Stimulated activated CD8-positive, alpha-beta memory T cell treated with anti-CD3 and anti-CD28 coated beads, Interleukin-15, amount 100 ng/mL, for 1 hour (primary cell): ENCODE measurements at regions not wholly inside any gene's neighbourhood (a gene's known extent, or its start where the extent isn't known, plus 50 kb on each side); places are given as distances from the start of the nearest gene placed in this dataset.
"Not testable (repeated sequence)": the region's sequence is repeated elsewhere in the genome, so short reads cannot be mapped to it uniquely, and the experiment has no call there.

Experiments
- DNase-seq: peaks from one replicate; pipeline ENCODE4 v3.0.0-alpha.2; 2020; ENCODE audit warnings: low read depth

DNA sequence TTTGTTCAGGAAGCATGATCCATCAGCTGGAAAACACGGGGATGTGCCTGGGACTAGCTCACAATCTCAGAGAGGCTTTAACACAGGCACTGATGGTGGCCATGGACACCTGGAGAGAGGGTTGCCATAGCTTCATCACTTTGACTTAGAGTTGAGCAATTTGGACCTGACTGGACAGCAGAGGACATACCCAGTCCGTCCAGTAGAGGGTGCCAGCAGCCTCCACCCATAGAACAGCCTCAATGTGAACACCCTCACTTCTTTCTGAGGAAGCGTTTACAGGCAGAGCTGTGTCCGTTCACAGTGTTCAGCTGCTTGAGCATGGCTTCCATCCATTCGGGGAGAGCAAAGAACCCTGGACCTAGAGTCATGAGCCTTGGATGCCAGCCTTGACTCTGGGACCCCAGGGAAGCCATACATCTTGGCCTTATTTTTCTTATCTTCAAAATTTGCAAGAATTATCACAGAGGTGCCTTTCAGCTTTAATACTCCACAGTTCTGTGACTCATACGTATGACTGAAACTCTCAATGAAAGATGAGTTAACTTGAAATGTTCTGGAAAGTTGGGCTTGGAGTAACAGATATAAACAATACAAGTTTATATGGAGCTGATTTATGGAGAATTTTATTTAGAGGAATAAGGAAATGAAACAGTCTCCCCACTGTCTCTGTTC, 302.9 kb upstream of the PODXL start:
- DNase-seq: peak; percentile 4

DNA sequence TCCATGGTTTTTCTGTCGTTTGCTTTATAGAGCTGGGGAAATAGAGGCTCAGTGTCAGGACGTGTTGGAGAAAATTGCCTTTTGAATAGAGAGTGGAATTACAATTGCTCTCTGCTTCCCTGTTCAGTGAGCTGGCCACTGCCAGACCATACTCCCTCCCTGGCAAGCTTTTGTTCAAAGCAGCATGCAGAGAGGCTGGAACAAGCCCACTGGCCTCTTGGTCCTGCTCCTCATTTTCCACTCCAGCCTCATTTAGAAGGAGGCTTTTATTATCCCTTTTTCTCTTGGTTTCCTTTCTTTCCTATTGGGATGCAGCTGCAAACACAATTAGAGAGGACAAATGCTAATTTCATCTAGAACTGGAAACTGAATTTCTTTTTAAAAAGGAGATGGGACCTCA, 302.2 kb upstream of the PODXL start:
- DNase-seq: no peak

DNA sequence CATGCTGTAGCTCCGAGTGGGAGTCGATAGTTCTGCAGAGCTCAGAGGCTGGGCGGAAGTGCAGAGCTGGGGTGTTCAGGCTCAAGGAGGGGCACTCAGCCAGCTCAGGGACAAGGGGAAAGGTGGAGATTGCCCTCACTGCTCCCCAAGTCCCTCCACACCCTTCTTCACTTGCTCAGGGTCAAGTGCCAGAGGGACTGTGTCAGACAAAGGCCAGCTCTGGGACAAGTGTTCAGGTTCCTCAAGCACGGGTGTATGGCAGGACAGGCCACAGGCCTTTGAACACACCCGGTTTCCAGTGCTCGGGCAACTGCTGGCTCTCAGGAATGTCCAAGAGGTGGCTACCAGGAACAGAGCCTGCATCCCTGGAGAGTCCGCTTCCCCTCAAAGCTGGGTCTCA, 293.0 kb upstream of the PODXL start:
- DNase-seq: no peak

DNA sequence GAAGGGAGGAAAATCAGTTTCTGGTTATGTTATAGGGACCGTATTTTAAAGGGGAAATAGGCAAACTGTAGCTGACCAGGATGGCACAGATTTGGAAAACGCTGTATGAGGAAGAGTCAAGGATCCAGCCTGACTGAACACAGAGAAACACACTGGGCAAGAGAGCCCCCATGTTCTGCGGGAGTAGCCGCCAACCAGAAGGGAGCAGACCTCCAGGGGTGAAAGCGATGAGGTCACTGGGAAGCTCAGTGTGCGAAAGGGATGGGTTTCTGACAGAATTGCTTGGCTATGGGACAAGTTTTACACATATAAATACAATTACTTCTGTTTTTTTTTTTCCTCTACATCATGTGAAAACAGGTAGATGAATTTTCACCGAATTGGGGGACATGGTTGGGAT, 291.6 kb upstream of the PODXL start:
- no peak for DNase-seq

DNA sequence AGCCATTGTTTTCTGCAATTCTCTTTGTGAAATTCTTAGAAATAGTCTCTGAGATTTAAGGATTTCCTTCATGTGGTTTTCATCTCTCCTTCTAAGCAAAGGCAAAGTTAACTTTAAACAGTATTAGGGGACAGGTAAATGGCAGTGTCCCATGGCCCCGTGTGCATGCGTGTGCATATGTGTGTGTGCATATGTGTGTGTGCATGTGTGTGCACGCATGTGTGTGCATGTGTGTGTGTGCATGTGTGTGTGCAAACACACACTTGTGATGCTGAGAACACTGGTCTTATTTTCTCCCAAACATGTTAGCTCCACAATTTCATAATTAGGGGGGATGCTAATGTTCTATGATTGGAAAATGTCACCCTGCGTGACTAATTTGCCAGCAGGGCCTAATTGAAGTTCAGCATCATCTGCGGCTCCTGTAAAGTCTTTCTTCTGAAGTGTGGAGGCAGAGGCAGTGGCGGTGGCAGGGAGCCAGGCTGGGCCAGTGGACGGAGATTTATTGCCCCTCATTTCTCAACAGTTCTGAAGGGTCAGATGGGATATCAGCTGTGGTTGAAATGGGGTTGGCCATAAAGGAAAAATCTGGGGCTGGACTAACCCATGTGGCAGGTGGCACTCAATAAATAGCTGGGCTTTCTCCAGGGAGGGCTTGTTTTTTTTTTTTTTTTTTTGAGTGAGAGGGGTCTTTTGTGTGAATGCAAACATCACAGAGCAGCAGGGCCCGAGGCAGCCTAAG, 289.3 kb upstream of the PODXL start:
- no peak for DNase-seq

DNA sequence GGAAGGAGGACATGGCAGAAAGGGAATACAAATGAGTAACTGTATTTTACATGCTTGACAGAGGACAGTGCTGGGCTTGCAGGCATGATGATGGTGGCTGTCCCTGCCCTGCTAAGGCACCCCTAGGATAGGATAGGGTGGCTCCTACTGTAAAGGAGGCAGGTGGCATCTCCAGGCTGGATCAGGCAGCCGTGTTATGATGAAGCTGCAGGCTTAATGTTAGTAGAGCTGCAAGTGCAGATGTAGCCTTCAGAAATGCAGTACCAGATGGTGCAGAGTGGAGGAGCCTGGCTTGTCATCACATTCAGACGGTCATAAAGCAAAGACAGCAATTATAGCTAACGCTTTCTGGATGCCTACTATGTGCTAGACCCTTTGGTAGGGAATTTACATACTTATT, 287.9 kb upstream of the PODXL start:
- no peak for DNase-seq

DNA sequence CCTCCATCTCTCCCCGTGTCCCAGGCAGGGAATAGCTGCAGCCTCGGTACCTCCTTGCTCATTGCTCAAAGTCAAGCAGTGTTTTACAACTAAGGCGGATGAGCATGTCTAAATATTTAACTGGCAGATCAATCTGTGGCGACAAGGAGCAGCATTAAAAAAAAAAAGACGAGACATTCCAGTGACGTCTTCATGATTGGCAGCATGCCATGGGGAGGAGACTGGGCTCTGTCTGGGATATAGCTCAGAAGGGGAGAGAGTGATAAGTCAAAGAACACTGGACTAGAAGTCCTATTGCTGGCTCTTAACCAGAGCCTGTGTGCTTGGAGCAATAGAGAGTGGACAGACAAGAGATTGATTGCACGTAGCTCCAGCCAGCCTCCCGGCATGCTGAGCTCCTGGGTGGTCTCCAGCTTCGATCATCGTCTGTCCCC, 287.5 kb upstream of the PODXL start:
- no peak for DNase-seq

DNA sequence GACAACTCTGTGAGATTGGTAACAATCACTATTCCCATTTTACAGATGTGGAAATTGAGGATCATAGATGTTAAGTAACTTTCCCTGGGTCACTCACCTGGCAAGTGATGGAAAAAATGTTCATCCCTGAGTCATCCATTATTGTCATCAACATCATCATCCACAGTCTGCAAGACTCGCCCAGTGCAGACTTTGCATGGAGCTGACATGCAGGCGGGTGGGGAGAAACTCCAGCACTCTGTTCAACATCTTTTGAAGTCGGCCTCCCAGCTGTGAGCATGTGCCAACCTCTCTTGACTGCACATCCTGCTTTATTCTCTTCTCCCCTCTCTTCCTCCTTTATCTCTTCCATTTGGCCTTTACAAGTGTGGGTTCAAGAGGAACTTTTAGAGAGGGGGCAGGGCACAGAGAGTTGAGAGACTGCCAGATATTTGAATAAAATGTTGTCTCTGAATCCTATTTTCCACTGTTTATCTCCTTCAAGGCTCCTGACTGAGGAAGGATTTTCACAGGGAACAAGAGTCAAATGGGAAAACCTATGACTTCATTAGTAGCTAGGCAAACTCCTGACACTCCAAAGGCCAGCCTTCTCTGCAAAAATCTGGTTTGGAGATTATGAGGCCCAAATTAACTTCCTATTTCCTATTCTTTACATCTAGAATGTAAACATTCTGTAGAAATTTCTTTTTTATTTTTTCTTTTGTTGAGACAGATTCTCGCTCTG, 283.7 kb upstream of the PODXL start:
- DNase-seq: no peak

DNA sequence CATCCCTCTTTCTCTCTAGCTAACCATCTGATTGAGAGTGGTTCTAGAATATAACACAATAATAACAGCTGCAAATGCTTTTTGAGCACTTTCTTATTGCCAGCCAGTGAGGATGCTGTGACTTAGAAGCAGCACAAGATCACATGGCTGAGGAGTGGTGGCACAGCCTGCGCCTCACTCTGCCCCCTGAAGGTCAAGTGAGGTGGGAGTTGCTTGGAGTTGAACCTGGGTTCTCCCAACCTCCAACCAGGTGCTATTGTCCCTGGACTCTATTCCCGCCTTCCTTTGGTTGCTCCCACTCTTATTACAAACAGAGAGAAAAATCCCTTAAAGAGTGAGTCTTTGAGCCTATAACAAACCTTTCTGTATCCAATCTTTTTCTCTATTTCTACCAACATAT, 280.3 kb upstream of the PODXL start:
- no peak for DNase-seq

DNA sequence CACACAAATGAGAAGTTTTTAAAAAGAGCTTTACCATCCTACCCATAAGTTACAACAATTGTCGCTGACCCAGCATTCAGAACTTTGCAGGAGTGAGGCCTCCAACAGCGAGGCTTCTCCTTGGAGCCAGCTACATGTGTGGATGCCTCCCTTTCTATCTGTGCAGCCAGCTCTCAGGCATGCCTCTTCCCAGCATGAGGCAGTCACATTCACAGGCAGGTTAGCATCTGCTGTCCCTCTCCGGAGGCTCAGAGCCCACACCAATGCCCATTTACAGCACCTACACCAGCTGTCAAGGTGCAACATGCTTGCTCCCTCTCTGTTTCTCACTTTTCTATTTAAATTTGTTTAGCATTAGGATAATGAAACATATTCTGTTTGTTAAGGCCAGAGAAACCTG, 278.7 kb upstream of the PODXL start:
- DNase-seq: no peak

DNA sequence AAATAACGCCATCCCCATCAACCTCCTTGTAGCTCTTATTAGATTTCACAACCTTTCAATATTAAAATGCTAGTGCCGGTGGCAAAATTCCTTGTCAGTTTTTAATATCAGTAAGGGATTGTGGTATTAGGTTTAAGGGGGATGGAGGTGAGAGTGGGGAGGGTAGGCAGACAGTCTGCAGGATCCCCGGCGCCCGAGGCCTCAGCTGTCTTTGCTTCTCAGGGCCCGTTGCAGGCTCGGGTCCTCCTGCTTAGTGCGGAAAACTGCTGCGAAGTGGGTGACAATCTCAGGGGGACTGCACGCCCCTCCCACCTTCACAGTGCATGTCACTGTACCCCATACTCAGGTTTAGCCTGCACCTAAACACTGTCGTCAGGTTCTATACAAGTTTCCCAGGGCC, 274.3 kb upstream of the PODXL start:
- DNase-seq: no peak

DNA sequence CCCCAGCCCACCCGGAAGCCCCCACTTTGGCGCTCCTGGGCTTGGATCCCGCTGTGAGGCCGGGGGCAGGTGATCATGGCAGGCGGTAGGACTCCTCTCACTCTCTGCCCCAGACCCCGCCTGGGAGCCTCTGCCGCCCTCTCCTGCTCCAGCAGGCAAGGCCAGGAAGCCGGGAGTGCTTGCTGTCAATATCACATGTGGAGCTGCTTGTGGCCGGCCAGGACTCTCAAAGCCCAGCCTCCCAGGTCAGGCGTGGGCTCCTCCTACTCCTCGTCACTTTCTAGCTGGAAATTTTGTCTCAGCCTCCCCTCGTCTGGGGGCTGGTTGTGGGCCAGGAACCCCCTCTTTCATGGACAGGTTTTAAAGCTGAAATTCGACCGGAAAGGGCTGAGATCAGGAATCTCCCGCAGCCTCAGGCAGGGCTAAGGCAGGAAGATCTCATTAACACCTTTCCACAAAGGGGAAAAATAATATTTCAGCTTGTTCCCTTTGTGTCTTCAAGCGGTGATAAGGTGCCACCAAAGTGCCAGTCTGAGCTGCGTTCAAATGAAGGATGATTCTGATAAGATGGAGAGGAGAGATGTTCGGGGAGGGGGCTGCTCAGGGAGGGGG, 273.6 kb upstream of the PODXL start:
- no peak for DNase-seq

DNA sequence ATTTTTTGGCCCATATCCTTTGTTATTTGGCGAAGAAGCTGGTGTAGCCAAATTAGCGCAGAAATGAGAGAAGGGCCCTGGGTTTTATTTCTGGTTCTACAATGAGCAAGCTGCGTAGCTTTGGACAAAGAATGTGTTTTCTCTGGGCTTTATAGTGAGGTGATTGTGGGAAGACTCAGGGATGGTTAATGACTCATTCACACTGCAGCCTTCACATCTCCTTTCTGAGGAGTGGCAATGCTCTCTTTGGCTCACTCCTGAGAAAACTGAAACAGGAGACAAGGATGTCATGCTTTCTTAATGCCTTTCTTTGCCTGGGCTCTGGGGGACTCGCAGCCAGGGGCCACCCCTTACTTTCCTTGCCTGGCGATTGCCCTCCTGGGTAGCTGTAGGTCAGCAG, 271.0 kb upstream of the PODXL start:
- DNase-seq: no peak

DNA sequence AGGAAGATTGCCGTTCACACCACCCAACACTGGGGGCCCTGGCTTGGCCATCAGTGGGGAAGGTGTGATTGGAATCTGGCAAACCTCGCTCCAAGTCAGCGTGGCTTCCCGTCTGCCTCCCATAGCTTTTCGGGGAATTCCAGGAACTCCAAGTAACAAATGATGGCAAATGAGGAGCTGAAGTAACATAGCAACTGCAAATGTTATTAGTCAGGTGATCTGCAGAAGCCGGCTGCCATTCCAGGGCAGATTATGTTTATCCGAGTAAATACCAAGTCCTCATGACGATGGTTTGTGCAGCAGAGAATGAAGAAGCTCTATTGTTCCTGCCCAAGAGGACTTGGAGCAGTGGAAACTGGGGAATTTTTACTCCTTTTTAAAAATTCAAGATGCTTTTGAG, 270.5 kb upstream of the PODXL start:
- no peak for DNase-seq

DNA sequence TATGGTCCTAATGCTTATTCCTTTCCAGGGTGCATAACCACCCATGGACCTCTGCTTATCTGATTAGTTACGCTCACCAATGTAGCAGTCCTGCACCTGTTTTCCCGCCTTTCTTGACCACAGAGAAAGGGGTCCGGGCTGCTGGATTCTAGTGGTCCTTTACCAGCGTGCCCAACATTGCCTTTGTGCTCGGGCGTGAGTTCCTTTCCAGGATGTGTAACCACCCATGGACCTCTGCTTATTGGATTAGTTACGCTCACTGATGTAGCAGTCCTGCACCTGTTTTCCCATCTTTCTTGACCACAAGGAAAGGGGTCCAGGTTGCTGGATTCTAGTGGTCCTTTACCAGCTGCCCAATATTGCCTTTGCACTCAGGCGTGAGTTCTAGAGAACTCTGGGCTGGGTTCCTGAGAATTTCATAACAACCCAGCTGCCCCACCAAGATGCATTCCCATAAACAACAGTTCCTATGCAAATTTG, 267.6 kb upstream of the PODXL start:
- DNase-seq: not testable (repeated sequence)

DNA sequence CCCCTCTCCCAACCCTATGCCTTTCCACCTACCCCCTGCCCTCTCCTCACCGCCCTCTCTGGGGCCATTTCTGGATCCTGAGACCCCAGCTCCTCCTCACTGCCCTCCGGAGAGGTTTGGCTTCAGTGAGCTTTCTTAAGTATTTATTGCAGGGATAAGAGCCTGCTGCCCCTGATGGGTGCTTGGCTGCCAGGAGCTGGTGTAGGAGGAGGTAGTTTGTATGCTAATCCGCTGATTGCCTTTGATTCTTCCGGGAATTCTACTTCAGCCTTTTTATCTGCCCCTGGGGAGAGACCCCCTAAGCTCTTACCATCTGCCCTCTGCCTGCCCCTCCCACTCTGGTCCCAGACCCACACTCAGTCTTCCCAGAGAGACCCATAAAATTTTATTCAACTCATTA, 263.5 kb upstream of the PODXL start:
- no peak for DNase-seq

DNA sequence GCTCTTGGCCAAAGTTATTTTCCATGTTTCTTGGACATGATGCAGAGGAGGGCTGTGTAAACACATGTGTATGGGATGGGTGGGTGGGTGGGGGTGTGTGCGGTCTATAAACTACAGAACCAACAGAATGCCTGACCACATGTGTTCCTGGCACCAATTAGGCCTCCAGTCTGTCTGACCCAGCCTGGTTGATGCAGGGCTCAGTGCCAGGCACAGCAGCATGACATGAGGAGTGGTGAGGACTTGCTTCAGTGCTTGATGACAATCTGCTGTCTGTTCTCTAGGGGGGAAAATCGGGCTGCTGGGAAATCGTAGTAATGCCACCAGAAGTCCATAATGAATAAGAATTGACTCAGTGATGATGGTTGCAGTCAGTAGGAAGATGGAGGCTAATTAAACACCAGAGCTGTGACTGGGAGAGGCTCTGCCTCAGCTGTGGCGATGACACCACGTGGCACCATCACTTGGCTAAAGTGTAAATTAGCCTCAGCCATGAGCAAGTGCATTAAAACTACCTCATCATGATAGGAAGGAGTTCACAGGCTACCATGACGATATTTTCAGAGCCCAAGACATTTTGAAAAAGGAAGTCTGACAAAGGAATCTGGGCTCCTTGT, 260.1 kb upstream of the PODXL start:
- DNase-seq: no peak

DNA sequence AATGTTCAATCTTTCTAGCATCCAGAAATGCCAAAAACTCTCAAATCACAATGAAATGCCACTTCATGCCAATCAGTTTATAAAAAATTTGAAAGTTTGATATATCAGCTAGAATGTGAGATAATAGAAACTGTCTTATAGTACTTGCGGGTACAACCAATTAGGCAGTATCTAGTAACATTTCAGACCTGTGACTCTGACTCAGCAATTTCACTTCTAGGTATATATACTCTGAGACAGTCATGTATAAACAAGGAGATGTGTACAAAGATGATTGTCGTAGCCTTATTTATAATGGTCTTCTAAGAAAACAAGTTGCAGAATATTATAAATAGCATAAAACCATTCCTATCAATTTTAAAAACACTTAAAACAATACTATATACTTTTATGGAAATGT, 252.3 kb upstream of the PODXL start:
- DNase-seq: no peak

DNA sequence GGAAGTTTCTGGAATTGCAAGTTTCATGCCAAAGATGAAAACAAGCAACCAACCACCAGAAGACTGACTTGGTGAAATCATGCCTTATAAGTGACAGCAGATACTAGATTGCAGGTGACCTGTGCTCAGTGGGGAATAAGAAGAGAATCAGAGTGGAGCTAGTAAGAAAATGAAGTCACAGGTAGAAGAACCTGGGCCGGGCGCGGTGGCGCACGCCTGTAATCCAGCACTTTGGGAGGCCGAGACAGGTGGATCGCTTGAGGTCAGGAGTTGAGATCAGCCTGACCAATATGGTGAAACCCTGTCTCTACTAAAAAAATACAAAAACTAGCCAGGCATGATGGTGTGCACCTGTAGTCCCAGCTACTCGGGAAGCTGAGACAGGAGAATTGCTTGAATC, 251.7 kb upstream of the PODXL start:
- DNase-seq: not testable (repeated sequence)

DNA sequence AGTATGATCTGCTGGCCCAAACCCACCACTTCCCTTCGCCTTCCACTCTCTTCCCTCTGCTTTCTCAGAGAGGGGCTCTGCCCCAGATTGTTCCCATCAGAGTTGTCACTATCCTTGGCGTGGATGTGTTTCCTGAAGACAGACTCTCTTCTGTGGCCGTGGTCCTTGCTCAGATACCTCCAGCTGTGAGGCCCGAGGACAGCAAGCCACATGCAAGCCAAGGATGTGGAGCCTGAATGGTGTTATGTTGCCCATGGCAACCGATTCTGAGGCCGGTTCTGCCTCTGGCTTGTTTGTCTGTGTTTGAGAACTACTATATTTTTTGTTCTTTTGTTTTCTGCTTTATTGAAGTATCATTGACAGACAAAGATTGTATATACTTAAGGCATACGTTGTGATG, 247.4 kb upstream of the PODXL start:
- no peak for DNase-seq

DNA sequence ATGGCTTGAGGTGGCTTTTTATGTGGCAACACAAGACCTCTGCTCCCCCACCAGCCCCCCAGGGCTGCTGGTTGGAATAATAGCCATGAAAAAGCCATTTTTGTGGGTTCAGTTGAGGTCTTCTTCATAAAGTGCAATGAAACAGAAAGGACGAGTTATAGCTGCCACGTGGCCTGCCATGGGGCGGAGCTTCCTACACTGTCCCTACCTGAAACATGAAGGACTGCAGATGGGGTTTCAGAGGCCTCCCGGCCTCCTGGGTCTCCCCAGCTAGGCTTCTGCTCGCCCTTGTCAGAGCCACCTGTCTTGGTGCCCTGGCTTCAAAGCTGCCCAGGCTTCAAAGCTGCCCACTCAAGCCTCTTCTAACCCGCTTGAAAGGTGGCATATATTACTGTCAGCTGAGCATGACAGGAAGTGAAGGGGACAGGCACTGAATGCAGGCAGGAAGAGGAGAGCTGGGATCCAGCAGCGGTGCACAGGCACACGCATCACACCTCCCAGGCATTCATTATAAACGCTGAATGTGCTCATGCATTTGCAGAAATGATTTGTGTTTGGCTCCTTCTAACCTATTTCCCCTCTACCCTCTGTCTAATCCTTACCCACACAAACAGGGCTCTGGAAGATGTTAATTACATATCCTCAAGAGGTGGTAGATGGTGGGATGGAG, 245.9 kb upstream of the PODXL start:
- no peak for DNase-seq

DNA sequence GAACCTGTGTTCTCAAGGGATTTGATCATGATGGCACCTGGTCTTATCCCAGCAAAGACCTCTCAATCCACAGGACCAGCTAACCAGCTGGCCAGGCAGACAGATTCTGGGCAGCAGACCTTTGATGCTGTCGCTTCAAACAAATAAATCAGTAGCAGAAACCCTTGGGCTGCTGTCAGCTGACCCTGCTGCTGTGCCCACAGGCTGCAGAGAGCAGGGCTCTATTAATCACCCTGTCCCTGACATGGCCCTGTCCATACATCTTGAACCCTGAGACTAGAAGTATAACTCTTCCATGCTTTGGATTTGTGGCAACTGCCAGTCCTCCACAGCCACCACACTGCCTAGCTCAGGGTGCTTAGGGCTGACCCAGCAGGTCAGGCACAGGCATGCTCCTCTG, 244.1 kb upstream of the PODXL start:
- DNase-seq: no peak
